K562 (cell line): ENCODE measurements at regions not wholly inside any gene's neighbourhood (a gene's known extent, or its start where the extent isn't known, plus 50 kb on each side); places are given as distances from the start of the nearest gene placed in this dataset.

Experiments
- CBX3 ChIP-seq, 2 experiments: IDR thresholded peaks; 1 replicate in 1 of 2; 2 replicates in 1 of 2; pipeline ENCODE4 v1.6.1; 2012; ENCODE audit warnings: inconsistent platforms in 2 of 2, low read length in 2 of 2, borderline replicate concordance in 1 of 2, control low read depth in 1 of 2
- CEBPG ChIP-seq, 3 experiments: fragments of 200-800 bp in 1 of 3; sonication (Bioruptor generic) in 1 of 3; sonication (generic) in 1 of 3; formaldehyde crosslinking in 1 of 3; IDR thresholded peaks in 2 of 3; conservative IDR thresholded peaks in 1 of 3; 2 replicates each; pipeline versions ENCODE4 v1.6.1 to v1.8.0; 2016 to 2022; ENCODE audit warnings: missing compliant biosample characterization in 2 of 3, missing genetic modification characterization in 2 of 3, mild to moderate bottlenecking in 1 of 3, missing genetic modification reagents in 1 of 3
- CHD2 ChIP-seq: IDR thresholded peaks from 2 replicates; pipeline ENCODE4 v1.6.1; 2011; ENCODE audit warnings: low read depth, low read length
- ESRRA ChIP-seq: fragments of 450-650 bp; IDR thresholded peaks from 2 replicates; pipeline ENCODE4 v1.6.1; 2014; ENCODE audit warnings: low read depth, mild to moderate bottlenecking, moderate library complexity, borderline replicate concordance
- GATAD2B ChIP-seq: fragments of 450-650 bp; IDR thresholded peaks from 2 replicates; pipeline ENCODE4 v1.6.1; 2017; ENCODE audit warnings: mild to moderate bottlenecking, borderline replicate concordance
- HNRNPK ChIP-seq: fragments of 200-400 bp; formaldehyde crosslinking; IDR thresholded peaks from one replicate; pipeline ENCODE4 v1.6.1; 2018; ENCODE audit warnings: mild to moderate bottlenecking, low read depth, low read length; ENCODE audit not compliant: poor library complexity, severe bottlenecking
- HOMEZ ChIP-seq: fragments of 250-450 bp; sonication (Bioruptor Pico); IDR thresholded peaks from 2 replicates; pipeline ENCODE4 v1.4.0; 2020; ENCODE audit warnings: mild to moderate bottlenecking, moderate library complexity
- KAT8 ChIP-seq: fragments of 450-650 bp; IDR thresholded peaks from 2 replicates; pipeline ENCODE4 v1.6.1; 2016; ENCODE audit warnings: low read depth, mild to moderate bottlenecking
- KDM1A ChIP-seq, 2 experiments: fragments of 450-650 bp; IDR thresholded peaks; 2 replicates each; pipeline ENCODE4 v1.6.1; 2016; ENCODE audit warnings: mild to moderate bottlenecking in 2 of 2
- KDM4B ChIP-seq, 2 experiments: fragments of 450-650 bp in 1 of 2; sonication (generic) in 1 of 2; IDR thresholded peaks; 2 replicates each; pipeline ENCODE4 v1.6.1; 2016 to 2017; ENCODE audit warnings: borderline replicate concordance in 2 of 2, antibody characterized with exemption in 1 of 2, low read depth in 1 of 2, mild to moderate bottlenecking in 1 of 2
- PML ChIP-seq: IDR thresholded peaks from 2 replicates; pipeline ENCODE4 v1.6.1; 2012; ENCODE audit warnings: low read length, inconsistent platforms
- PRMT5 ChIP-seq: sonication (generic); formaldehyde crosslinking; IDR thresholded peaks from 2 replicates; pipeline ENCODE4 v1.5.0; 2020; ENCODE audit warnings: missing genetic modification reagents
- RCOR1 ChIP-seq, 2 experiments: IDR thresholded peaks; 2 replicates each; pipeline ENCODE4 v1.6.1; 2012; ENCODE audit warnings: low read depth in 2 of 2, low read length in 2 of 2, borderline replicate concordance in 1 of 2, improper control_type of control experiment in 1 of 2
- RHOXF2B ChIP-seq: fragments of 250-450 bp; sonication (Bioruptor Pico); conservative IDR thresholded peaks from 2 replicates; pipeline ENCODE4 v1.5.1; 2021
- SMARCE1 ChIP-seq: fragments of 450-650 bp; IDR thresholded peaks from 2 replicates; pipeline ENCODE4 v1.7.1; 2016; ENCODE audit warnings: mild to moderate bottlenecking
- SP1 ChIP-seq: sonication (generic); formaldehyde crosslinking; IDR thresholded peaks from 2 replicates; pipeline ENCODE4 v1.8.1; 2022; ENCODE audit warnings: mild to moderate bottlenecking, missing genetic modification reagents
- SUPT5H ChIP-seq: fragments of 450-650 bp; IDR thresholded peaks from 2 replicates; pipeline ENCODE4 v1.6.1; 2016
- U2AF2 ChIP-seq: fragments of 200-400 bp; formaldehyde crosslinking; optimal IDR thresholded peaks from 2 replicates; pipeline ENCODE3; 2017; ENCODE audit warnings: low read depth, mild to moderate bottlenecking, low read length
- YY1 ChIP-seq, 3 experiments: IDR thresholded peaks; 2 replicates each; pipeline ENCODE4 v1.6.1; 2011; ENCODE audit warnings: low read length in 2 of 3, mild to moderate bottlenecking in 2 of 3, moderate library complexity in 2 of 3, borderline replicate concordance in 1 of 3, control low read depth in 1 of 3, low read depth in 1 of 3; ENCODE audit not compliant: insufficient read depth in 3 of 3, insufficient replicate concordance in 2 of 3, control insufficient read depth in 1 of 3, insufficient read length in 1 of 3; ENCODE audit errors: extremely low read depth in 1 of 3
- ZBTB17 ChIP-seq: fragments of 450-650 bp; formaldehyde crosslinking; IDR thresholded peaks from 2 replicates; pipeline ENCODE4 v1.4.0; 2020; ENCODE audit warnings: mild to moderate bottlenecking
- ZNF24 ChIP-seq: fragments of 450-650 bp; IDR thresholded peaks from 2 replicates; pipeline ENCODE4 v1.6.1; 2016
- ZNF282 ChIP-seq: sonication (generic); formaldehyde crosslinking; IDR thresholded peaks from 2 replicates; pipeline ENCODE4 v1.8.1; 2023; ENCODE audit warnings: missing genetic modification reagents
- ZNF551 ChIP-seq: fragments of 250-450 bp; sonication (Bioruptor Pico); IDR thresholded peaks from 2 replicates; pipeline ENCODE4 v1.5.0; 2021; ENCODE audit warnings: mild to moderate bottlenecking, moderate library complexity
- TF ChIP-seq, protein P1 (sequence below): fragments of 450-650 bp; IDR thresholded peaks from 2 replicates; pipeline ENCODE4 v1.7.1; 2018; ENCODE audit warnings: mild to moderate bottlenecking, low read depth; ENCODE audit not compliant: partially characterized antibody
- TF ChIP-seq, protein P2 (sequence below): IDR thresholded peaks from 3 replicates; pipeline ENCODE4 v1.6.1; 2011; ENCODE audit warnings: borderline replicate concordance, mild to moderate bottlenecking; ENCODE audit not compliant: insufficient read length, insufficient read depth

GRCh38 chr7:135803143-135803542 is 54.5 kb upstream of the FAM180A start (continued):
- TF ChIP-seq HOMEZ (CRISPR knock-in tag) (no peak), SUPT5H (no peak), CHD2 (no peak), U2AF2 (no peak), KDM1A (IDR thresholded peaks at IDR 0.05) (0 out of 4 replicates have a peak, but pooled peaks of 1 of the 2 experiments have one; percentile 15), CBX3 (IDR thresholded peaks at IDR 0.05; ENCODE audit: borderline replicate concordance in 1 of 2, low read length in 2 of 2) (no peak), ZBTB17 (CRISPR knock-in tag) (no peak), ZNF282 (no peak), RHOXF2B (CRISPR knock-in tag) (no peak), PRMT5 (CRISPR knock-in tag) (no peak), YY1 (IDR thresholded peaks at IDR 0.05; ENCODE audit: borderline replicate concordance in 1 of 3, control insufficient read depth in 1 of 3, extremely low read depth in 1 of 3, insufficient read depth in 3 of 3, insufficient read length in 1 of 3, insufficient replicate concordance in 2 of 3, low read depth in 1 of 3, low read length in 2 of 3) (no peak), SMARCE1 (no peak), CEBPG (CRISPR knock-in tag; IDR thresholded peaks at IDR 0.05) (no peak), CEBPG (tag; conservative IDR thresholded peaks at IDR 0.05 in 1 of 2, IDR thresholded peaks at IDR 0.05 in 1 of 2) (peak in 1 of 2 experiments; percentile 67; a peak in 2 of 4 replicates), ZNF551 (no peak), GATAD2B (no peak), KDM4B (IDR thresholded peaks at IDR 0.05; ENCODE audit: borderline replicate concordance in 2 of 2, low read depth in 1 of 2) (no peak), HNRNPK (no peak), ZNF24 (no peak), SP1 (CRISPR knock-in tag) (no peak), RCOR1 (IDR thresholded peaks at IDR 0.05; ENCODE audit: borderline replicate concordance in 1 of 2, low read depth in 2 of 2, low read length in 2 of 2) (peak in 1 of 2 experiments; percentile 11; a peak in 1 of 4 replicates), KAT8 (no peak), ESRRA (peak; percentile 75; the same call in 1 of the 2 replicates), PML (no peak)
- TF ChIP-seq, protein P1, sequence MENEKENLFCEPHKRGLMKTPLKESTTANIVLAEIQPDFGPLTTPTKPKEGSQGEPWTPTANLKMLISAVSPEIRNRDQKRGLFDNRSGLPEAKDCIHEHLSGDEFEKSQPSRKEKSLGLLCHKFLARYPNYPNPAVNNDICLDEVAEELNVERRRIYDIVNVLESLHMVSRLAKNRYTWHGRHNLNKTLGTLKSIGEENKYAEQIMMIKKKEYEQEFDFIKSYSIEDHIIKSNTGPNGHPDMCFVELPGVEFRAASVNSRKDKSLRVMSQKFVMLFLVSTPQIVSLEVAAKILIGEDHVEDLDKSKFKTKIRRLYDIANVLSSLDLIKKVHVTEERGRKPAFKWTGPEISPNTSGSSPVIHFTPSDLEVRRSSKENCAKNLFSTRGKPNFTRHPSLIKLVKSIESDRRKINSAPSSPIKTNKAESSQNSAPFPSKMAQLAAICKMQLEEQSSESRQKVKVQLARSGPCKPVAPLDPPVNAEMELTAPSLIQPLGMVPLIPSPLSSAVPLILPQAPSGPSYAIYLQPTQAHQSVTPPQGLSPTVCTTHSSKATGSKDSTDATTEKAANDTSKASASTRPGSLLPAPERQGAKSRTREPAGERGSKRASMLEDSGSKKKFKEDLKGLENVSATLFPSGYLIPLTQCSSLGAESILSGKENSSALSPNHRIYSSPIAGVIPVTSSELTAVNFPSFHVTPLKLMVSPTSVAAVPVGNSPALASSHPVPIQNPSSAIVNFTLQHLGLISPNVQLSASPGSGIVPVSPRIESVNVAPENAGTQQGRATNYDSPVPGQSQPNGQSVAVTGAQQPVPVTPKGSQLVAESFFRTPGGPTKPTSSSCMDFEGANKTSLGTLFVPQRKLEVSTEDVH = no peak
- TF ChIP-seq, protein P2, sequence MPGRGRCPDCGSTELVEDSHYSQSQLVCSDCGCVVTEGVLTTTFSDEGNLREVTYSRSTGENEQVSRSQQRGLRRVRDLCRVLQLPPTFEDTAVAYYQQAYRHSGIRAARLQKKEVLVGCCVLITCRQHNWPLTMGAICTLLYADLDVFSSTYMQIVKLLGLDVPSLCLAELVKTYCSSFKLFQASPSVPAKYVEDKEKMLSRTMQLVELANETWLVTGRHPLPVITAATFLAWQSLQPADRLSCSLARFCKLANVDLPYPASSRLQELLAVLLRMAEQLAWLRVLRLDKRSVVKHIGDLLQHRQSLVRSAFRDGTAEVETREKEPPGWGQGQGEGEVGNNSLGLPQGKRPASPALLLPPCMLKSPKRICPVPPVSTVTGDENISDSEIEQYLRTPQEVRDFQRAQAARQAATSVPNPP = no peak
